Rectal smooth muscle tissue (tissue), 1 donor: ENCODE measurements at regions not wholly inside any gene's neighbourhood (a gene's known extent, or its start where the extent isn't known, plus 50 kb on each side); places are given as distances from the start of the nearest gene placed in this dataset.

Experiments
- H3K27ac ChIP-seq: one replicate; pipeline ENCODE4 v1.7.0; 2013; ENCODE audit warnings: low read depth, low read length, inconsistent platforms
- H3K27me3 ChIP-seq: one replicate; pipeline ENCODE4 v1.7.0; 2013; ENCODE audit warnings: low read length; ENCODE audit not compliant: control insufficient read depth, insufficient read depth
- H3K36me3 ChIP-seq: one replicate; pipeline ENCODE4 v1.7.0; 2013; ENCODE audit warnings: low read length; ENCODE audit not compliant: control insufficient read depth, insufficient read depth
- H3K4me1 ChIP-seq: one replicate; pipeline ENCODE4 v1.7.0; 2013; ENCODE audit warnings: low read length; ENCODE audit not compliant: control insufficient read depth, insufficient read depth
- H3K4me3 ChIP-seq: one replicate; pipeline ENCODE4 v1.7.0; 2013; ENCODE audit warnings: low read length
- H3K9ac ChIP-seq: one replicate; pipeline ENCODE4 v1.7.0; 2013; ENCODE audit warnings: low read length

DNA sequence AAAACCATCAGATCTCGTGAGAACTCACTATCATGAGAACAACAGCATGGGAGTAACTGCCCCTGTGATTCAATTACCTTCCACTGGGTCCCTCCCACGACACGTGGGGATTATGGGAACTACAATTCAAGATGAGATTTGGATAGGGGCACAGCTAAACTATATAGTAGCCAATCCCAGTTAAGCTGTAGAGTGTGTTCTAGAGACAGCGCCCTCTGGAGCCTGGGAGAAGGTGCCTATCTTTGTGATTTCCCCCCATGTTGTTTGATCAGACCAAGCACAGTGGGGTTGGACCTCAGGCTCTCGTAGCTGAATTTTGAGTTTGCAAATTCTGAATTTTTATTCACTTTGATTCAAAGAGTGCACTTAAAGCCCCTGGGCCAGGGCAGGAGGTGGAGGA, 108.2 kb upstream of the TWIST2 start:
- Histone ChIP-seq H3K27me3 (no peaks in the 10 kb centered on the region), H3K4me3 (no peak overlapping the region), H3K4me1 (peaks cover 2% of the 10 kb centered on the region), H3K9ac (no peak overlapping the region), H3K27ac (no peak overlapping the region), H3K36me3 (no peaks in the 10 kb centered on the region)

- Histone ChIP-seq H3K9ac (no peak overlapping the region), H3K4me3 (no peak overlapping the region), H3K27ac (no peak overlapping the region), H3K4me1 (peaks cover 2% of the 10 kb centered on the region), H3K27me3 (no peaks in the 10 kb centered on the region), H3K36me3 (no peaks in the 10 kb centered on the region)
Observed at GRCh38 chr2:238741277-238741676, 106.6 kb upstream of the TWIST2 start.

- Histone ChIP-seq H3K4me1 (peaks cover 2% of the 10 kb centered on the region), H3K4me3 (no peak overlapping the region), H3K27ac (no peak overlapping the region), H3K9ac (no peak overlapping the region), H3K36me3 (no peaks in the 10 kb centered on the region), H3K27me3 (no peaks in the 10 kb centered on the region)
Observed at GRCh38 chr2:238742066-238742465, 105.8 kb upstream of the TWIST2 start.

GRCh38 chr2:238742664-238743063, 105.2 kb upstream of the TWIST2 start:
- no peak overlapping the region for H3K27ac ChIP-seq
- H3K36me3 ChIP-seq = no peaks in the 10 kb centered on the region
- no peak overlapping the region for H3K9ac ChIP-seq
- no peak overlapping the region for H3K4me3 ChIP-seq
- H3K4me1 ChIP-seq = peaks cover 2% of the 10 kb centered on the region
- no peaks in the 10 kb centered on the region for H3K27me3 ChIP-seq

DNA sequence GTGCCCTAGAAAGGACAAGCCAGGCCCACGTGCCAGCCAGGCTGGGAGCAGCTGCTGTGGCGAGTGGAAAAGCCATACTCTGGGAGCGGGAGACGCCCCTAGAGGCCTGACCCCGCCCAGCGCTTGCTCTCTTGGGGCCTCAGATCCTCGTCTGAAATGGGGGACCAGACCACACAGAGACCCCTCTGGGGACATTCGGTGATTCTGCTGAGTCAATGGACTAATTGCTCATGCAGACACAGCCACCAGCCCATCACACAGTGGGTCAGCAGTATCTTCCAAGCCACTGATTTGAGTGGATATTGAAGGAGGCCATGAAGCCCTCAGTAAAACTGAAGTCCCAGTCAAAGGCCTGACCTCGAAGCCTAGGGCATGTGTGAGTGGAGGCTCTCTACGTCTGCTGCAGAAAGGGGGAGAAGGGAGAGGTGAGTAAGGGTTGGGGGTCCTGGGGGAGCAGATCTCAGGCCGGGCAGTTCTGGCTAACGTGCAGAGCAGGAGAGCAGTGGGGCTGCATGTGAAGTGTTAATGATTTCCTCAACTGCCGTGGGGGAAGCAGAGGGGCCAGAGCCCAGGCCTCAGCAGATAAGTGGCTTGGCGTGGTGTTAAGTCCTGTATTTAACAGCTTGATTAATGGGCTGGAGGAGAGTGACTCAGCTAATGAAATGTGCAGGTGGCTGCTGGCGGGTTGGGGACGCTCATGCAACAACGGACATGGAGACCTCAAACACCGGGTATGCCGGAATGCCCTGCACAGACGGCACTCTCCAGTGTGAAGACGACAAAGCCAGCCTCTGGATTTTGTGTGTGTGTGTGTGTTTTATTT, 104.4 kb upstream of the TWIST2 start:
- Histone ChIP-seq H3K9ac (no peak overlapping the region), H3K27ac (no peak overlapping the region), H3K27me3 (no peaks in the 10 kb centered on the region), H3K36me3 (no peaks in the 10 kb centered on the region), H3K4me3 (no peak overlapping the region), H3K4me1 (peaks cover 2% of the 10 kb centered on the region)

- no peaks in the 10 kb centered on the region for H3K27me3 ChIP-seq
- peaks cover 2% of the 10 kb centered on the region for H3K4me1 ChIP-seq
- no peak overlapping the region for H3K9ac ChIP-seq
- H3K4me3 ChIP-seq = no peak overlapping the region
- H3K36me3 ChIP-seq = no peaks in the 10 kb centered on the region
- no peak overlapping the region for H3K27ac ChIP-seq
Observed at GRCh38 chr2:238744951-238745350, 102.9 kb upstream of the TWIST2 start.

- Histone ChIP-seq H3K36me3 (no peaks in the 10 kb centered on the region), H3K9ac (no peak overlapping the region), H3K4me1 (peaks cover 2% of the 10 kb centered on the region), H3K4me3 (no peak overlapping the region), H3K27ac (no peak overlapping the region), H3K27me3 (no peaks in the 10 kb centered on the region)
Observed at GRCh38 chr2:238745997-238746396, 101.9 kb upstream of the TWIST2 start.

DNA sequence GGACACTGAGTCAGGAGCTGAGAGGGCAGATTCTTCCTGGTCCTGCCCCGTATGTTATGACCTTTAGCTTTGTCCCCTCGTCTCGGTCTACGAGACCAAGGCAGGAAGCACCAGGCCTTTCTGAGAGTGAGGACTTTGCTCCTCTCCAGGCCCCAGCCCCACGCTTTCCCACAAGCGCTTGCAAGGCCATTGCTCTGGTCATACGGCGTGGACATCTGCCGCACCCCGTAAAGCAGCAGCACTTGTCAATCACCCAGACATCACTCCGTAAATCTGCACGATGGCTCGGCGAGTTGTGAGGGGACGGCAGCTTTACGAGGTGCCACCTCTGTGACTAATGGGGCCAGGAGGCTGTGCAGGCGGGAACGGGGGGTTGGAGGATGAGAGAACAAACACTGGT, 100.8 kb upstream of the TWIST2 start:
- Histone ChIP-seq H3K36me3 (no peaks in the 10 kb centered on the region), H3K27me3 (no peaks in the 10 kb centered on the region), H3K27ac (no peak overlapping the region), H3K4me3 (no peak overlapping the region), H3K4me1 (no peaks in the 10 kb centered on the region), H3K9ac (no peak overlapping the region)

DNA sequence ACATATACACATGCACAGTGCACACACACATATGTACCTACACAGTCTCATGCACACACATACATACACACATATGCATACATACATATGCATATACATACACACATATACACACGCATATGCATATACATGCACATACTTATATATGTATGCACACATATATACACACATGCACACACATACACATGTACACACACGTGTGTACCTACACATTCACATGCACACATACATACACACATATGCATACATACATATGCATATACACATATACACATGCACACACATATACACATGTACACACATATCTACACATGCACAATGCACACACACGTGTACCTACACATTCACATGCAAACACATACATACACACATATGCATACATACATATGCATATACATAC, 100.3 kb upstream of the TWIST2 start:
- Histone ChIP-seq H3K4me3 (no peak overlapping the region), H3K9ac (no peak overlapping the region), H3K36me3 (no peaks in the 10 kb centered on the region), H3K27ac (no peak overlapping the region), H3K27me3 (no peaks in the 10 kb centered on the region), H3K4me1 (no peaks in the 10 kb centered on the region)

DNA sequence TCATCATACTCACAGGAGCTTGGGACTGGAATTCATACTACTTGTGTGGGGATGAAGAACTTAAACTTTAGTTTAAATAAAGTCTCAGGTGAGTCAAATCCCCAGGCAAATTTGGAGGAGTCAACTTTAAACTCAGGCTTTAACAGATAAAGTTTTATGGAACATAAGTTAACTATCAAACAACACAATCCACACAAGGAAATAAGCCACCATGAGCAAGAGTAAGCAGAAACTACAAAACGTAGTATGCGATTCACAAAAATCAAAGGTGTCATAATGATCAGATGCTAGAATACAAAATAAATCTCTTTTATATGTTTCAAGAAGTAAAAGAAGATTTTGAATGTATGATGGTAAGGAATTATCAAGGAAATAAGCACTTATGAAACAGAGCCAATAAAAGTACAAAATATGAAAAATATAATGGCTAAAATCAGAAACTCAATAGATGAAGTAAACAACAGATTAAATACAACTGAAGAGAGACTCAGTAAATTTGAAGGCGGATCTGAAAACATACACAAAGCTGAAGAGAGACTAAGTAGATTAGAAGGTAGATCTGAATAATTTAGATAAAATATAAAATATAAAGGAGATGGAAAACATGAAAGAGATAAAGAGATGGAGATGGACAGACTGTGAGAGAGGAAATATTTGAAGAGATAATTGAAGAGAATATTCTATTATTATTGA, 97.5 kb upstream of the TWIST2 start:
- Histone ChIP-seq H3K9ac (no peak overlapping the region), H3K4me3 (no peak overlapping the region), H3K27ac (no peak overlapping the region), H3K27me3 (no peaks in the 10 kb centered on the region), H3K4me1 (no peaks in the 10 kb centered on the region), H3K36me3 (no peaks in the 10 kb centered on the region)

GRCh38 chr2:238754259-238754658, 93.6 kb upstream of the TWIST2 start:
- Histone ChIP-seq H3K27me3 (no peaks in the 10 kb centered on the region), H3K27ac (no peak overlapping the region), H3K9ac (no peak overlapping the region)

DNA sequence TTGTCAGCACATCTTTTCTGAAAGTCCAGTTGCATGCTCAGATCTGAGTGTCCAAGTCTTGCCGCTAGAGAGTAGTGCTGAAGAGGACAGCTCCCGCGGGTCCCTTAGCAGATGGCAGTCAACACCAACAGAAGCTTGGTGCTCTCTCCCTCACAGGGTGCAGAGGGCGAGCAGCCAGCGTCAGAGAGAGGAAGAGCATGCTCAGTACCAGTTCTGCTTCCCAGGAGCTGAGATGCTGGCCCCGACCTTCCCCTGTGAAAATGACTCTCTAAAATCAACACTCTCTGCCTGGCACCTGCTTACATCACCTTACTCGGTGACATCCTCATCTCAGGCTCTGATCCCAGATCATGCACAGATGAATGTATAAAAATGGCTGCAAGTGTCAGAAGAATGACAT, 86.0 kb upstream of the TWIST2 start:
- H3K27me3 ChIP-seq = no peaks in the 10 kb centered on the region
- no peaks in the 10 kb centered on the region for H3K36me3 ChIP-seq
- no peak overlapping the region for H3K27ac ChIP-seq
- H3K9ac ChIP-seq = no peak overlapping the region
- no peaks in the 10 kb centered on the region for H3K4me1 ChIP-seq
- no peak overlapping the region for H3K4me3 ChIP-seq

More at GRCh38 chr2:238754259-238754658, 93.6 kb upstream of the TWIST2 start:
- Histone ChIP-seq H3K4me1 (no peaks in the 10 kb centered on the region), H3K36me3 (no peaks in the 10 kb centered on the region), H3K4me3 (no peak overlapping the region)
